ENCODE measurements at regions not wholly inside any gene's neighbourhood (a gene's known extent, or its start where the extent isn't known, plus 50 kb on each side); places are given as distances from the start of the nearest gene placed in this dataset.

DNA sequence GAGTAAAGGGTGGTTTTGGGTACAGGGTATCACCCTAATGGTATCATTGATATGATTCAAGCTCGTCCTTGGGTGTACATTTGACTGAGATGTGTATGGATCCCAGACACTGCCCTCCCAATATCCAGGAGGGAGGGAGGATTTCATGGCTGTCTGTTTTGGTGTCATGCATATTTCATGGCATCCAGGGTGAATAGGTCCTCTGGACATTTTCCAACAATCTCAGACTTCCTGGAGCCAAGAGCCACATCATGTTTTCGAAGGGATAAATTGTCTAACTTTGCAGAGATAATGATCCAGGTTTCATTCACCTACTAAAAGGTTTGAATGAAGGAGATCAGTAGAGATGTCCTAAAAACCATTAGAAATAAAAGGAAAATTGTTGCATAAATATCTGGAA, 431.9 kb downstream of the SHISA9 start:
- no peak overlapping the region for H3K27ac ChIP-seq (ENCODE audit: low read depth in 1 of 2, low read length in 2 of 2)
- H3K4me3 ChIP-seq (ENCODE audit: low read depth in 1 of 3, low read length in 3 of 3) = no peak overlapping the region
- H3K9me3 ChIP-seq (ENCODE audit: control insufficient read depth in 4 of 4, low read length in 3 of 4) = no peaks in the 10 kb centered on the region
- H3K36me3 ChIP-seq (ENCODE audit: control insufficient read depth in 4 of 4, insufficient read depth in 3 of 4, low read depth in 1 of 4, low read length in 3 of 4) = no peaks in the 10 kb centered on the region
- TF ChIP-seq, protein P1, sequence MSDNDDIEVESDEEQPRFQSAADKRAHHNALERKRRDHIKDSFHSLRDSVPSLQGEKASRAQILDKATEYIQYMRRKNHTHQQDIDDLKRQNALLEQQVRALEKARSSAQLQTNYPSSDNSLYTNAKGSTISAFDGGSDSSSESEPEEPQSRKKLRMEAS (IDR thresholded peaks at IDR 0.05) = no peak
- no peaks in the 10 kb centered on the region for H3K4me1 ChIP-seq (ENCODE audit: control insufficient read depth in 4 of 4, insufficient read depth in 4 of 4, low read length in 3 of 4)
- H3K9ac ChIP-seq (ENCODE audit: low read depth in 1 of 2, low read length in 2 of 2) = no peak overlapping the region
- WGBS = 77% methylated on average over 2 of the region's 2 CpGs
- DNase-seq (ENCODE audit: low spot score) = no peak
- no peaks in the 10 kb centered on the region for H3K27me3 ChIP-seq (ENCODE audit: control insufficient read depth in 4 of 4, insufficient read depth in 4 of 4, low read length in 3 of 4)

DNA sequence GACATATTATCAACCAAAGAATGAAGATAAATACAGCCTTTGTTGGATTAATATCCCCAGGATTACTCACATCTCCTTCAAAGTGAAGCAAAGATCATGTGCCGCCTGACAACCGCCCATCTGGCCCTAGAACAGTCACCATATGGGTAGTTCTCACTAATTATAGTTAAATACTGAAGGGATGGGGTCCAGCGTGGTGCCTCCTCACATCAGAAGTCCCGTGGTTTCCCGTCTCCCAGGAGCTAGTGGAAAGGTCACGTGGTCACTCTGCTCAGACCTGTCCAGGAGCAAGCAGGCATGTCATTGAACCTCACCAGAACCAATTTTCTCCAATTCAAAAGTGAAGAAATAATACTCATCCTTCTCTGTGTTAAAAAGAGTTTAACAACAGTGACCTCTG, 434.5 kb downstream of the SHISA9 start:
- Histone ChIP-seq H3K9me3 (ENCODE audit: control insufficient read depth in 4 of 4, low read length in 3 of 4) (no peaks in the 10 kb centered on the region), H3K9ac (ENCODE audit: low read depth in 1 of 2, low read length in 2 of 2) (no peak overlapping the region), H3K27ac (ENCODE audit: low read depth in 1 of 2, low read length in 2 of 2) (no peak overlapping the region), H3K36me3 (ENCODE audit: control insufficient read depth in 4 of 4, insufficient read depth in 3 of 4, low read depth in 1 of 4, low read length in 3 of 4) (no peaks in the 10 kb centered on the region), H3K4me1 (ENCODE audit: control insufficient read depth in 4 of 4, insufficient read depth in 4 of 4, low read length in 3 of 4) (no peaks in the 10 kb centered on the region), H3K27me3 (ENCODE audit: control insufficient read depth in 4 of 4, insufficient read depth in 4 of 4, low read length in 3 of 4) (no peaks in the 10 kb centered on the region), H3K4me3 (ENCODE audit: low read depth in 1 of 3, low read length in 3 of 3) (no peak overlapping the region)
- TF ChIP-seq RAD21 (IDR thresholded peaks at IDR 0.05) = no peak
- 89% methylated on average over 6 of the region's 6 CpGs for WGBS
- no peak for DNase-seq (ENCODE audit: low spot score)

DNA sequence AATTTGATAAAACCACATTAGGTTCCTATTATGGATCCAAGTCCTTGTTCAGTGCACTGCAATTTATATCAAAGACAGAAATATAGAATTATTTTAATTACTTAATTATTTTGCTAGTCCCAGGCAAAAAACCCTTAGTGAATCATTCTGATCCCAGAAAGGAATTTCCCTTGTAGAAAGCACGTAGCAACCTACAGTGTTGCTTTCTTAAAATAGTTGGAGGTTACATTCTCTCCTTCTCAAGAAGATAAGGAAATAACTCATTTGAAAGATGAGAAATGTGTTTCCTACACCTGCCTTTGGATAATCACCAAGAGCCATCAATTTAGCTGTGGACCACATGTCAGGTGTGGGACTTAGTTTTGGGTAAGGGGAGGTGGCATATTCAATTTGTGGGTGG, 434.9 kb downstream of the SHISA9 start:
- 81% methylated on average over 1 of the region's 1 CpG for WGBS
- TF ChIP-seq EGR1 (IDR thresholded peaks at IDR 0.05; ENCODE audit: low read depth in 2 of 2) (no peak), FOXA1 (IDR thresholded peaks at IDR 0.05) (no peak), FOXA2 (IDR thresholded peaks at IDR 0.05) (no peak), JUND (IDR thresholded peaks at IDR 0.05) (no peak), HNF4A (conservative IDR thresholded peaks at IDR 0.05) (no peak), SP1 (IDR thresholded peaks at IDR 0.05) (no peak), HNF4G (IDR thresholded peaks at IDR 0.05) (no peak), NR2F2 (IDR thresholded peaks at IDR 0.05) (no peak), RAD21 (IDR thresholded peaks at IDR 0.05) (no peak), TAF1 (conservative IDR thresholded peaks at IDR 0.05) (no peak), RXRA (IDR thresholded peaks at IDR 0.05) (no peak), YY1 (IDR thresholded peaks at IDR 0.05) (no peak), GABPA (IDR thresholded peaks at IDR 0.05 in 1 of 2, conservative IDR thresholded peaks at IDR 0.05 in 1 of 2) (no peak)
- TF ChIP-seq, protein P2, sequence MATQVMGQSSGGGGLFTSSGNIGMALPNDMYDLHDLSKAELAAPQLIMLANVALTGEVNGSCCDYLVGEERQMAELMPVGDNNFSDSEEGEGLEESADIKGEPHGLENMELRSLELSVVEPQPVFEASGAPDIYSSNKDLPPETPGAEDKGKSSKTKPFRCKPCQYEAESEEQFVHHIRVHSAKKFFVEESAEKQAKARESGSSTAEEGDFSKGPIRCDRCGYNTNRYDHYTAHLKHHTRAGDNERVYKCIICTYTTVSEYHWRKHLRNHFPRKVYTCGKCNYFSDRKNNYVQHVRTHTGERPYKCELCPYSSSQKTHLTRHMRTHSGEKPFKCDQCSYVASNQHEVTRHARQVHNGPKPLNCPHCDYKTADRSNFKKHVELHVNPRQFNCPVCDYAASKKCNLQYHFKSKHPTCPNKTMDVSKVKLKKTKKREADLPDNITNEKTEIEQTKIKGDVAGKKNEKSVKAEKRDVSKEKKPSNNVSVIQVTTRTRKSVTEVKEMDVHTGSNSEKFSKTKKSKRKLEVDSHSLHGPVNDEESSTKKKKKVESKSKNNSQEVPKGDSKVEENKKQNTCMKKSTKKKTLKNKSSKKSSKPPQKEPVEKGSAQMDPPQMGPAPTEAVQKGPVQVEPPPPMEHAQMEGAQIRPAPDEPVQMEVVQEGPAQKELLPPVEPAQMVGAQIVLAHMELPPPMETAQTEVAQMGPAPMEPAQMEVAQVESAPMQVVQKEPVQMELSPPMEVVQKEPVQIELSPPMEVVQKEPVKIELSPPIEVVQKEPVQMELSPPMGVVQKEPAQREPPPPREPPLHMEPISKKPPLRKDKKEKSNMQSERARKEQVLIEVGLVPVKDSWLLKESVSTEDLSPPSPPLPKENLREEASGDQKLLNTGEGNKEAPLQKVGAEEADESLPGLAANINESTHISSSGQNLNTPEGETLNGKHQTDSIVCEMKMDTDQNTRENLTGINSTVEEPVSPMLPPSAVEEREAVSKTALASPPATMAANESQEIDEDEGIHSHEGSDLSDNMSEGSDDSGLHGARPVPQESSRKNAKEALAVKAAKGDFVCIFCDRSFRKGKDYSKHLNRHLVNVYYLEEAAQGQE (IDR thresholded peaks at IDR 0.05) = no peak
- TF ChIP-seq, protein P3, sequence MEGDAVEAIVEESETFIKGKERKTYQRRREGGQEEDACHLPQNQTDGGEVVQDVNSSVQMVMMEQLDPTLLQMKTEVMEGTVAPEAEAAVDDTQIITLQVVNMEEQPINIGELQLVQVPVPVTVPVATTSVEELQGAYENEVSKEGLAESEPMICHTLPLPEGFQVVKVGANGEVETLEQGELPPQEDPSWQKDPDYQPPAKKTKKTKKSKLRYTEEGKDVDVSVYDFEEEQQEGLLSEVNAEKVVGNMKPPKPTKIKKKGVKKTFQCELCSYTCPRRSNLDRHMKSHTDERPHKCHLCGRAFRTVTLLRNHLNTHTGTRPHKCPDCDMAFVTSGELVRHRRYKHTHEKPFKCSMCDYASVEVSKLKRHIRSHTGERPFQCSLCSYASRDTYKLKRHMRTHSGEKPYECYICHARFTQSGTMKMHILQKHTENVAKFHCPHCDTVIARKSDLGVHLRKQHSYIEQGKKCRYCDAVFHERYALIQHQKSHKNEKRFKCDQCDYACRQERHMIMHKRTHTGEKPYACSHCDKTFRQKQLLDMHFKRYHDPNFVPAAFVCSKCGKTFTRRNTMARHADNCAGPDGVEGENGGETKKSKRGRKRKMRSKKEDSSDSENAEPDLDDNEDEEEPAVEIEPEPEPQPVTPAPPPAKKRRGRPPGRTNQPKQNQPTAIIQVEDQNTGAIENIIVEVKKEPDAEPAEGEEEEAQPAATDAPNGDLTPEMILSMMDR (IDR thresholded peaks at IDR 0.05; ENCODE audit: low read depth, low read length, missing input control) = no peak
- TF ChIP-seq, protein P1 (IDR thresholded peaks at IDR 0.05) = no peak
- TF ChIP-seq, protein P4, sequence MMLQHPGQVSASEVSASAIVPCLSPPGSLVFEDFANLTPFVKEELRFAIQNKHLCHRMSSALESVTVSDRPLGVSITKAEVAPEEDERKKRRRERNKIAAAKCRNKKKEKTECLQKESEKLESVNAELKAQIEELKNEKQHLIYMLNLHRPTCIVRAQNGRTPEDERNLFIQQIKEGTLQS (IDR thresholded peaks at IDR 0.05) = no peak
- TF ChIP-seq, protein P5, sequence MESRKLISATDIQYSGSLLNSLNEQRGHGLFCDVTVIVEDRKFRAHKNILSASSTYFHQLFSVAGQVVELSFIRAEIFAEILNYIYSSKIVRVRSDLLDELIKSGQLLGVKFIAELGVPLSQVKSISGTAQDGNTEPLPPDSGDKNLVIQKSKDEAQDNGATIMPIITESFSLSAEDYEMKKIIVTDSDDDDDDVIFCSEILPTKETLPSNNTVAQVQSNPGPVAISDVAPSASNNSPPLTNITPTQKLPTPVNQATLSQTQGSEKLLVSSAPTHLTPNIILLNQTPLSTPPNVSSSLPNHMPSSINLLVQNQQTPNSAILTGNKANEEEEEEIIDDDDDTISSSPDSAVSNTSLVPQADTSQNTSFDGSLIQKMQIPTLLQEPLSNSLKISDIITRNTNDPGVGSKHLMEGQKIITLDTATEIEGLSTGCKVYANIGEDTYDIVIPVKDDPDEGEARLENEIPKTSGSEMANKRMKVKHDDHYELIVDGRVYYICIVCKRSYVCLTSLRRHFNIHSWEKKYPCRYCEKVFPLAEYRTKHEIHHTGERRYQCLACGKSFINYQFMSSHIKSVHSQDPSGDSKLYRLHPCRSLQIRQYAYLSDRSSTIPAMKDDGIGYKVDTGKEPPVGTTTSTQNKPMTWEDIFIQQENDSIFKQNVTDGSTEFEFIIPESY (IDR thresholded peaks at IDR 0.05) = no peak
- no peaks in the 10 kb centered on the region for H3K4me1 ChIP-seq (ENCODE audit: control insufficient read depth in 4 of 4, insufficient read depth in 4 of 4, low read length in 3 of 4)
- no peak overlapping the region for H3K9ac ChIP-seq (ENCODE audit: low read depth in 1 of 2, low read length in 2 of 2)
- no peak overlapping the region for H3K27ac ChIP-seq (ENCODE audit: low read depth in 1 of 2, low read length in 2 of 2)
- no peak for DNase-seq (ENCODE audit: low spot score)
- H3K27me3 ChIP-seq (ENCODE audit: control insufficient read depth in 4 of 4, insufficient read depth in 4 of 4, low read length in 3 of 4) = no peaks in the 10 kb centered on the region
- H3K36me3 ChIP-seq (ENCODE audit: control insufficient read depth in 4 of 4, insufficient read depth in 3 of 4, low read depth in 1 of 4, low read length in 3 of 4) = no peaks in the 10 kb centered on the region
- no peaks in the 10 kb centered on the region for H3K9me3 ChIP-seq (ENCODE audit: control insufficient read depth in 4 of 4, low read length in 3 of 4)
- no peak overlapping the region for H3K4me3 ChIP-seq (ENCODE audit: low read depth in 1 of 3, low read length in 3 of 3)

Data from liver (tissue), 8 donors.